MCF 10A (cell line): ENCODE measurements at regions not wholly inside any gene's neighbourhood (a gene's known extent, or its start where the extent isn't known, plus 50 kb on each side); places are given as distances from the start of the nearest gene placed in this dataset.

ENCODE experiments used
- BruUV-seq: library from RNA; stranded (reverse); fragments of 400-500 nt; replicated peaks from 2 replicates; lab custom pipeline; 2021; lab: Mats Ljungman, UMichigan
- CTCF ChIA-PET: fragments of 300-600 bp; sonication (Branson Sonifier 250); formaldehyde crosslinking; extraction: SDS; loops from one replicate; lab custom pipeline; 2021; ENCODE audit warnings: antibody characterized with exemption, inconsistent platforms; lab: Yijun Ruan, JAX
- POLR2A ChIA-PET: fragments of 300-600, 350-650 bp; sonication (Branson Sonifier 250); formaldehyde crosslinking; extraction: SDS; loops from one replicate; lab custom pipeline; 2020; ENCODE audit warnings: antibody characterized with exemption, inconsistent platforms; lab: Yijun Ruan, JAX
- DNase-seq: peaks from one replicate; pipeline ENCODE4 v3.0.0-alpha.2; 2018; ENCODE audit not compliant: unreplicated experiment
- H3K27ac Mint-ChIP-seq: one replicate; pipeline ENCODE4 v1.8.0; 2022; ENCODE audit warnings: mild to moderate bottlenecking, low read depth, mixed read lengths; ENCODE audit not compliant: unreplicated experiment
- H3K27me3 Mint-ChIP-seq: one replicate; pipeline ENCODE4 v1.8.0; 2022; ENCODE audit warnings: mixed read lengths; ENCODE audit not compliant: insufficient read depth, unreplicated experiment
- H3K36me3 Mint-ChIP-seq: one replicate; pipeline ENCODE4 v1.8.0; 2022; ENCODE audit warnings: mild to moderate bottlenecking, moderate library complexity, mixed read lengths; ENCODE audit not compliant: insufficient read depth, unreplicated experiment
- H3K4me1 Mint-ChIP-seq: one replicate; pipeline ENCODE4 v1.8.0; 2022; ENCODE audit warnings: mixed read lengths; ENCODE audit not compliant: insufficient read depth, unreplicated experiment
- H3K4me3 Mint-ChIP-seq: one replicate; pipeline ENCODE4 v1.8.0; 2022; ENCODE audit warnings: mild to moderate bottlenecking, moderate library complexity, mixed read lengths; ENCODE audit not compliant: unreplicated experiment
- H3K9me3 Mint-ChIP-seq: one replicate; pipeline ENCODE4 v1.8.0; 2022; ENCODE audit warnings: mixed read lengths; ENCODE audit not compliant: unreplicated experiment
- intact Hi-C: fragments of 100-400 bp; cut with micrococcal nuclease; formaldehyde crosslinking; loops from 2 replicates; pipeline ENCODE4 v1.14.1; 2022
- TF ChIP-seq, protein P1 (sequence below): fragments of 200-600 bp; IDR thresholded peaks from one replicate; pipeline ENCODE4 v1.8.0; 2022; ENCODE audit warnings: antibody characterized with exemption, mild to moderate bottlenecking; ENCODE audit not compliant: unreplicated experiment

- Mint-ChIP-seq H3K9me3 (no peaks in the 10 kb centered on the region), H3K27me3 (peaks cover 14% of the 10 kb centered on the region), H3K4me3 (no peak overlapping the region), H3K36me3 (no peaks in the 10 kb centered on the region), H3K4me1 (no peaks in the 10 kb centered on the region), H3K27ac (no peak overlapping the region)
- no TSS peak for BruUV-seq
- TF ChIP-seq, protein P1, sequence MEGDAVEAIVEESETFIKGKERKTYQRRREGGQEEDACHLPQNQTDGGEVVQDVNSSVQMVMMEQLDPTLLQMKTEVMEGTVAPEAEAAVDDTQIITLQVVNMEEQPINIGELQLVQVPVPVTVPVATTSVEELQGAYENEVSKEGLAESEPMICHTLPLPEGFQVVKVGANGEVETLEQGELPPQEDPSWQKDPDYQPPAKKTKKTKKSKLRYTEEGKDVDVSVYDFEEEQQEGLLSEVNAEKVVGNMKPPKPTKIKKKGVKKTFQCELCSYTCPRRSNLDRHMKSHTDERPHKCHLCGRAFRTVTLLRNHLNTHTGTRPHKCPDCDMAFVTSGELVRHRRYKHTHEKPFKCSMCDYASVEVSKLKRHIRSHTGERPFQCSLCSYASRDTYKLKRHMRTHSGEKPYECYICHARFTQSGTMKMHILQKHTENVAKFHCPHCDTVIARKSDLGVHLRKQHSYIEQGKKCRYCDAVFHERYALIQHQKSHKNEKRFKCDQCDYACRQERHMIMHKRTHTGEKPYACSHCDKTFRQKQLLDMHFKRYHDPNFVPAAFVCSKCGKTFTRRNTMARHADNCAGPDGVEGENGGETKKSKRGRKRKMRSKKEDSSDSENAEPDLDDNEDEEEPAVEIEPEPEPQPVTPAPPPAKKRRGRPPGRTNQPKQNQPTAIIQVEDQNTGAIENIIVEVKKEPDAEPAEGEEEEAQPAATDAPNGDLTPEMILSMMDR = no peak
- ChIA-PET CTCF (no interaction called here), POLR2A (no interaction called here)
- DNase-seq = no peak
- intact Hi-C loops = no loop called here
Measured at GRCh38 chr20:11581271-11581670, 336.4 kb upstream of the BTBD3 start.

DNA sequence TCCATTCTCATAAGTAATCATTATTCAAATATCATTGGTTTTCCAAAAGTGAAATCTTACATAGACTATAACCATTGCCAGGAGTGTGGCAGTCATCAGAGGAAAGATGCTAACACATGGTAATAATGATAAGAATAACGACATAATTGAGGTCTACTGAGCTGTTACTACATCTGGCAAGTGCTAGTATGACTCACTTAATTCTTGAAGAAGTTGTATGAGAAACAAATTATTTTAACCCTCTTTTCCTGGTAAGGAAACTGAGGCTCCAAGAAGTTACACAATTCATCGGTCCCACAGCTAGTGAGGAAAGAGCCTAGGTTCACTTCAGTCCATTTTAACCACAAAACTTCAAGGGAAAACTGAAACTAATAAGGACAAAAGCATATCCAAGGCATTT is 335.6 kb upstream of the BTBD3 start:
- BruUV-seq = no TSS peak
- Mint-ChIP-seq H3K4me3 (no peak overlapping the region), H3K9me3 (no peaks in the 10 kb centered on the region), H3K4me1 (no peaks in the 10 kb centered on the region), H3K27me3 (peaks cover 14% of the 10 kb centered on the region), H3K27ac (no peak overlapping the region), H3K36me3 (no peaks in the 10 kb centered on the region)
- CTCF ChIA-PET = no interaction called here
- POLR2A ChIA-PET = interaction anchor here (0.9 kb wide), 1 partner anchor 99 kb away, joined by 3 read pairs; no protein-coding TSS in a partner anchor
- TF ChIP-seq, protein P1 = no peak
- DNase-seq = peak; percentile 9
- intact Hi-C loops = no loop called here

DNA sequence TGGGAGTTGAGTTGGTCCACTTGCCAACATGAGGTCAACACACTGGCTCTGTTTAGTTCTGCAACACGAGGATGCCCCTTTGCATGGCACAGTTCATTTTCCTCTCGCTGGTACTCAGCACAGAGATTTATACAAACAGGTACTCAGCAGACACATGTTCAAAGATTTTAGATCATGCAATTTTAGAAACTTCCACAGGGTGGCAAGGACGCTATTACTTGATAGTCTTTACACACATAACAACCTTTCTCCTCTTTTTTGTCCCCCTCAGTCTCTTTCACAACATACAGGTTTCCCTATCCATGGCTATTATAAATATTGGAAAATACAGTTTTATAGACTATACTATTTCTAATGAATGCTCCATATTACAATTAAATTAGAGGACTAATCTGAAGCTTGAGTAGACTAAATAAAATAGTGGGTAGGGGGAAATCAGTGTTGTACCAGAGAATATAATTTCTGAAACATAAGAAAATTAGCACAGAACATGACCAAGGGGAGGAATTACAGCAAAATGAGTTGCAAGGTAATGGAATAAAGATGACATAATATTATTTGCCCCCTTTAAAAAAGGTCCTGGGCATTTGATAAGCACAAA is 331.8 kb upstream of the BTBD3 start:
- intact Hi-C loops = no loop called here
- no TSS peak for BruUV-seq
- H3K36me3 Mint-ChIP-seq = no peaks in the 10 kb centered on the region
- H3K27me3 Mint-ChIP-seq = peaks cover 14% of the 10 kb centered on the region
- no peaks in the 10 kb centered on the region for H3K4me1 Mint-ChIP-seq
- ChIA-PET POLR2A (no interaction called here), CTCF (interaction anchor here (0.6 to 1.8 kb wide), 13 partner anchors 7 to 1619 kb away, joined by 3 to 14 read pairs (median 4); no protein-coding TSS in a partner anchor)
- H3K4me3 Mint-ChIP-seq = no peak overlapping the region
- no peaks in the 10 kb centered on the region for H3K9me3 Mint-ChIP-seq
- TF ChIP-seq, protein P1 = peak; percentile 41
- peak; percentile 22 for DNase-seq
- no peak overlapping the region for H3K27ac Mint-ChIP-seq

GRCh38 chr20:11588875-11589274 is 328.8 kb upstream of the BTBD3 start:
- DNase-seq = no peak
- ChIA-PET POLR2A (no interaction called here), CTCF (interaction anchor here (0.7 to 0.9 kb wide), 3 partner anchors 90 to 1531 kb away, joined by 3 read pairs; no protein-coding TSS in a partner anchor)
- intact Hi-C loops = no loop called here
- Mint-ChIP-seq H3K4me1 (no peaks in the 10 kb centered on the region), H3K27ac (no peak overlapping the region), H3K9me3 (peaks cover 7% of the 10 kb centered on the region), H3K4me3 (no peak overlapping the region), H3K36me3 (no peaks in the 10 kb centered on the region), H3K27me3 (peaks cover 7% of the 10 kb centered on the region)
- TF ChIP-seq, protein P1 = no peak
- BruUV-seq = no TSS peak
